ENCODE measurements at regions not wholly inside any gene's neighbourhood (a gene's known extent, or its start where the extent isn't known, plus 50 kb on each side); places are given as distances from the start of the nearest gene placed in this dataset.

- TF ChIP-seq CTCF (conservative IDR thresholded peaks at IDR 0.05; ENCODE audit: low read depth, low read length) (no peak), EZH2 (IDR thresholded peaks at IDR 0.05; ENCODE audit: borderline replicate concordance, low read depth, low read length, poor library complexity, severe bottlenecking) (no peak)
These were observed 219.9 kb downstream of the SHOX start for GRCh38 chrX:850471-850916.

All from A673 (cell line).